ENCODE measurements at regions not wholly inside any gene's neighbourhood (a gene's known extent, or its start where the extent isn't known, plus 50 kb on each side); places are given as distances from the start of the nearest gene placed in this dataset.

GRCh38 chr21:14827468-14827867 lies 237.3 kb downstream of the NRIP1 start:
- TF ChIP-seq, protein P1, sequence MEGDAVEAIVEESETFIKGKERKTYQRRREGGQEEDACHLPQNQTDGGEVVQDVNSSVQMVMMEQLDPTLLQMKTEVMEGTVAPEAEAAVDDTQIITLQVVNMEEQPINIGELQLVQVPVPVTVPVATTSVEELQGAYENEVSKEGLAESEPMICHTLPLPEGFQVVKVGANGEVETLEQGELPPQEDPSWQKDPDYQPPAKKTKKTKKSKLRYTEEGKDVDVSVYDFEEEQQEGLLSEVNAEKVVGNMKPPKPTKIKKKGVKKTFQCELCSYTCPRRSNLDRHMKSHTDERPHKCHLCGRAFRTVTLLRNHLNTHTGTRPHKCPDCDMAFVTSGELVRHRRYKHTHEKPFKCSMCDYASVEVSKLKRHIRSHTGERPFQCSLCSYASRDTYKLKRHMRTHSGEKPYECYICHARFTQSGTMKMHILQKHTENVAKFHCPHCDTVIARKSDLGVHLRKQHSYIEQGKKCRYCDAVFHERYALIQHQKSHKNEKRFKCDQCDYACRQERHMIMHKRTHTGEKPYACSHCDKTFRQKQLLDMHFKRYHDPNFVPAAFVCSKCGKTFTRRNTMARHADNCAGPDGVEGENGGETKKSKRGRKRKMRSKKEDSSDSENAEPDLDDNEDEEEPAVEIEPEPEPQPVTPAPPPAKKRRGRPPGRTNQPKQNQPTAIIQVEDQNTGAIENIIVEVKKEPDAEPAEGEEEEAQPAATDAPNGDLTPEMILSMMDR (IDR thresholded peaks at IDR 0.05 in 4 of 5, conservative IDR thresholded peaks at IDR 0.05 in 1 of 5), result no peak
- TF ChIP-seq POLR2A (IDR thresholded peaks at IDR 0.05), result no peak
